GM12878 (cell line): ENCODE measurements at regions not wholly inside any gene's neighbourhood (a gene's known extent, or its start where the extent isn't known, plus 50 kb on each side); places are given as distances from the start of the nearest gene placed in this dataset.

ENCODE experiments used
- ATAC-seq: fragments of 200-7000 bp; cut with Tn5 transposase; 3 replicates; pipeline ENCODE4 v1.9.1; 2020; ENCODE audit warnings: mild to moderate bottlenecking, moderate library complexity
- BruUV-seq: library from RNA; stranded (reverse); fragments of 400-500 nt; replicated peaks from 2 replicates; lab custom pipeline; 2021; lab: Mats Ljungman, UMichigan
- CTCF ChIA-PET: fragments of 300-600 bp; sonication (Branson Sonifier 250); formaldehyde crosslinking; extraction: SDS; loops from one replicate; lab custom pipeline; 2021; ENCODE audit warnings: inconsistent platforms; lab: Yijun Ruan, JAX
- POLR2A ChIA-PET: fragments of 350-600 bp; formaldehyde crosslinking; extraction: SDS; loops from one replicate; lab custom pipeline; 2021; ENCODE audit warnings: inconsistent platforms; lab: Charles Lee
- RAD21 ChIA-PET: fragments of 300-600 bp; sonication (Branson Sonifier 250); formaldehyde crosslinking; loops from one replicate; lab custom pipeline; 2023; ENCODE audit warnings: antibody characterized with exemption; ENCODE audit not compliant: unreplicated experiment; lab: Charles Lee
- SMC1A ChIA-PET: fragments of 300-600 bp; sonication (Branson Sonifier 250); formaldehyde crosslinking; loops from one replicate; lab custom pipeline; 2023; ENCODE audit not compliant: unreplicated experiment, uncharacterized antibody; lab: Charles Lee
- DNase-seq: peaks from one replicate; pipeline ENCODE4 v3.0.0-alpha.2; 2011; ENCODE audit warnings: low read depth, low spot score
- FAIRE-seq: peaks from 3 replicates; lab custom pipeline; 2011; peaks lifted over from hg19 to GRCh38; lab: Jason Lieb, UNC
- H2AFZ ChIP-seq: 2 replicates; pipeline ENCODE4 v1.6.0; 2011; ENCODE audit warnings: low read depth, low read length, control low read depth; ENCODE audit not compliant: control insufficient read depth
- H3K27ac ChIP-seq: 2 replicates; pipeline ENCODE4 v1.5.1; 2011; ENCODE audit warnings: control low read depth; ENCODE audit not compliant: control insufficient read depth, insufficient read depth
- H3K27me3 ChIP-seq, 2 experiments: replicated peaks in 1 of 2; 2 replicates each; pipeline versions ENCODE4 v1.6.0 to v1.6.1; 2011; ENCODE audit warnings: low read length in 1 of 2; ENCODE audit not compliant: control insufficient read depth in 2 of 2, insufficient read depth in 2 of 2
- H3K36me3 ChIP-seq, 2 experiments: 2 replicates each; pipeline ENCODE4 v1.5.1; 2011; ENCODE audit warnings: low read length in 1 of 2; ENCODE audit not compliant: control insufficient read depth in 2 of 2, insufficient read depth in 2 of 2
- H3K4me1 ChIP-seq: 2 replicates; pipeline ENCODE4 v1.6.1; 2011; ENCODE audit warnings: mild to moderate bottlenecking, low read length, moderate library complexity, mixed read lengths; ENCODE audit not compliant: control insufficient read depth, insufficient read depth
- H3K4me2 ChIP-seq: 2 replicates; pipeline ENCODE4 v1.6.0; 2011; ENCODE audit warnings: control low read depth; ENCODE audit not compliant: control insufficient read depth, insufficient read depth
- H3K4me3 ChIP-seq: fragments of 200-600 bp; sonication (generic); 2 replicates; pipeline ENCODE4 v1.5.1; 2016
- H3K79me2 ChIP-seq: 2 replicates; pipeline ENCODE4 v1.6.0; 2011; ENCODE audit warnings: low read length; ENCODE audit not compliant: control insufficient read depth, insufficient read depth
- H3K9ac ChIP-seq: 2 replicates; pipeline ENCODE4 v1.8.0; 2011; ENCODE audit warnings: low read length, control low read depth, mixed read lengths; ENCODE audit not compliant: control insufficient read depth, insufficient read depth
- H3K9me3 ChIP-seq: replicated peaks from 3 replicates; pipeline ENCODE4 v1.5.1; 2011; ENCODE audit warnings: mild to moderate bottlenecking, low read length; ENCODE audit not compliant: control insufficient read depth, insufficient read depth
- H4K20me1 ChIP-seq: 2 replicates; pipeline ENCODE4 v1.6.0; 2011; ENCODE audit not compliant: control insufficient read depth, insufficient read depth
- ATF3 ChIP-seq: IDR thresholded peaks from 2 replicates; pipeline ENCODE4 v1.6.1; 2011; ENCODE audit warnings: low read depth, mild to moderate bottlenecking, low read length, moderate library complexity, borderline replicate concordance; ENCODE audit errors: extremely low read depth
- ATF7 ChIP-seq: fragments of 450-650 bp; IDR thresholded peaks from 2 replicates; pipeline ENCODE4 v1.6.1; 2016; ENCODE audit warnings: low read depth, mild to moderate bottlenecking
- HSF1 ChIP-seq: fragments of 150-350 bp; IDR thresholded peaks from 2 replicates; pipeline ENCODE4 v1.6.1; 2014; ENCODE audit warnings: mild to moderate bottlenecking, low read depth, low read length
- RELA ChIP-seq: fragments of 450-650 bp; IDR thresholded peaks from 2 replicates; pipeline ENCODE4 v1.8.0; 2014; ENCODE audit warnings: borderline replicate concordance; ENCODE audit not compliant: partially characterized antibody
- RELB ChIP-seq: fragments of 450-650 bp; IDR thresholded peaks from 2 replicates; pipeline ENCODE4 v1.6.1; 2017; ENCODE audit warnings: low read depth, mild to moderate bottlenecking, moderate library complexity
- RFX5 ChIP-seq: IDR thresholded peaks from 2 replicates; pipeline ENCODE4 v1.6.1; 2011; ENCODE audit warnings: low read depth, low read length, improper control_type of control experiment
- SP1 ChIP-seq: IDR thresholded peaks from one replicate; pipeline ENCODE4 v1.6.1; 2011; ENCODE audit warnings: low read depth, low read length
- SPI1 ChIP-seq: IDR thresholded peaks from 2 replicates; pipeline ENCODE4 v1.6.1; 2011; ENCODE audit warnings: low read depth, mild to moderate bottlenecking, low read length, moderate library complexity, borderline replicate concordance; ENCODE audit not compliant: insufficient read depth
- ZBTB4 ChIP-seq: fragments of 450-650 bp; formaldehyde crosslinking; IDR thresholded peaks from 2 replicates; pipeline ENCODE4 v1.4.0; 2022; ENCODE audit warnings: mild to moderate bottlenecking, moderate library complexity
- ZNF207 ChIP-seq: fragments of 450-650 bp; IDR thresholded peaks from 2 replicates; pipeline ENCODE4 v1.6.1; 2014; ENCODE audit warnings: antibody characterized with exemption, mild to moderate bottlenecking, borderline replicate concordance
- WGBS: methylation state at CpG from one replicate; pipeline ENCODE4 v1.1.6; 2016; ENCODE audit warnings: low lambda C conversion rate; ENCODE audit not compliant: insufficient replicate concordance, insufficient coverage; ENCODE audit errors: missing lambda C conversion rate; 5-methylcytosine and 5-hydroxymethylcytosine counted together
- in situ Hi-C: fragments of 300-500 bp; cut with MboI; formaldehyde crosslinking; loops from 9 replicates; pipeline ENCODE4 v1.14.3; 2018; ENCODE audit warnings: mixed read lengths
- intact Hi-C: fragments of 100-400 bp; cut with micrococcal nuclease; formaldehyde crosslinking; loops from one replicate; pipeline ENCODE4 v1.14.2; 2022; ENCODE audit not compliant: unreplicated experiment

- Histone ChIP-seq H3K4me2 (no peak overlapping the region), H3K27ac (no peak overlapping the region), H3K36me3 (no peaks in the 10 kb centered on the region), H2AFZ (no peak overlapping the region), H3K79me2 (no peaks in the 10 kb centered on the region), H3K27me3 (no peaks in the 10 kb centered on the region), H3K4me1 (no peaks in the 10 kb centered on the region), H3K9me3 (no peaks in the 10 kb centered on the region), H3K4me3 (no peak overlapping the region), H4K20me1 (no peaks in the 10 kb centered on the region), H3K9ac (no peak overlapping the region)
- FAIRE-seq, result no peak
- ChIA-PET RAD21 (no interaction called here), CTCF (no interaction called here), POLR2A (no interaction called here), SMC1A (no interaction called here)
- WGBS, result 0% methylated on average over 1 of the region's 1 CpG
- no peak for DNase-seq
- intact Hi-C loops, result no loop called here
- no TSS peak for BruUV-seq
- in situ Hi-C loops, result no loop called here
- ATAC-seq, result no peak
- TF ChIP-seq ZNF207 (no peak), RELA (no peak), ATF7 (no peak), SP1 (no peak), HSF1 (no peak)
Measured at GRCh38 chr16:65846210-65846602, 520.3 kb upstream of the CDH5 start.

GRCh38 chr16:65845466-65846209, 520.9 kb upstream of the CDH5 start:
- Histone ChIP-seq H3K79me2 (no peaks in the 10 kb centered on the region), H3K9ac (no peak overlapping the region), H4K20me1 (no peaks in the 10 kb centered on the region), H2AFZ (no peak overlapping the region), H3K27ac (no peak overlapping the region), H3K4me2 (no peak overlapping the region), H3K4me1 (no peaks in the 10 kb centered on the region), H3K27me3 (no peaks in the 10 kb centered on the region), H3K36me3 (no peaks in the 10 kb centered on the region), H3K9me3 (no peaks in the 10 kb centered on the region), H3K4me3 (no peak overlapping the region)
- no peak for ATAC-seq
- no peak for FAIRE-seq
- intact Hi-C loops, result no loop called here
- in situ Hi-C loops, result no loop called here
- ChIA-PET POLR2A (no interaction called here), CTCF (no interaction called here), RAD21 (no interaction called here), SMC1A (no interaction called here)
- DNase-seq, result no peak
- WGBS, result 6% methylated on average over 4 of the region's 4 CpGs
- no TSS peak for BruUV-seq
- no peak for TF ChIP-seq RELB
- no peak for TF ChIP-seq SPI1
- TF ChIP-seq ZBTB4, result no peak
- no peak for TF ChIP-seq ATF3
- no peak for TF ChIP-seq RFX5
